CD14-positive monocyte (primary cell): ENCODE measurements at regions not wholly inside any gene's neighbourhood (a gene's known extent, or its start where the extent isn't known, plus 50 kb on each side); places are given as distances from the start of the nearest gene placed in this dataset.
"Not testable (repeated sequence)": the region's sequence is repeated elsewhere in the genome, so short reads cannot be mapped to it uniquely, and the experiment has no call there.

ENCODE experiments used
- DNase-seq, 3 donors: peaks; one replicate each; pipeline ENCODE4 v3.0.0-alpha.2; 2011 to 2022
- H2AFZ ChIP-seq: 2 replicates; pipeline ENCODE4 v1.6.0; 2012; ENCODE audit warnings: mild to moderate bottlenecking, low read depth, low read length, inconsistent platforms; ENCODE audit not compliant: insufficient read depth, poor library complexity, severe bottlenecking
- H3K27ac ChIP-seq, 2 donors: 1 replicate in 1 of 2; 2 replicates in 1 of 2; pipeline ENCODE4 v1.5.1; 2012 to 2013; ENCODE audit warnings: low read length in 2 of 2, control low read depth in 1 of 2, inconsistent platforms in 1 of 2, low read depth in 1 of 2, mild to moderate bottlenecking in 1 of 2
- H3K27me3 ChIP-seq, 2 donors: one replicate each; pipeline versions ENCODE4 v1.6.0 to v1.6.1; 2011 to 2013; ENCODE audit warnings: low read length in 2 of 2; ENCODE audit not compliant: control insufficient read depth in 2 of 2, insufficient read depth in 2 of 2
- H3K36me3 ChIP-seq, 2 donors: replicated peaks in 1 of 2; 1 replicate in 1 of 2; 2 replicates in 1 of 2; pipeline versions ENCODE4 v1.5.1 to v1.6.1; 2012 to 2013; ENCODE audit warnings: low read length in 2 of 2, control low read depth in 1 of 2, inconsistent platforms in 1 of 2, mild to moderate bottlenecking in 1 of 2; ENCODE audit not compliant: insufficient read depth in 2 of 2, control insufficient read depth in 1 of 2
- H3K4me1 ChIP-seq, 2 donors: 1 replicate in 1 of 2; 2 replicates in 1 of 2; pipeline versions ENCODE4 v1.5.1 to v1.6.1; 2012 to 2013; ENCODE audit warnings: low read length in 2 of 2, control low read depth in 1 of 2, inconsistent platforms in 1 of 2, mild to moderate bottlenecking in 1 of 2, moderate library complexity in 1 of 2; ENCODE audit not compliant: insufficient read depth in 2 of 2, control insufficient read depth in 1 of 2
- H3K4me2 ChIP-seq: replicated peaks from 2 replicates; pipeline ENCODE3; 2012; ENCODE audit warnings: low read length, moderate library complexity, mild to moderate bottlenecking; ENCODE audit not compliant: poor library complexity, severe bottlenecking; ENCODE audit errors: extremely low read depth
- H3K4me3 ChIP-seq, 3 experiments: fragments of 200-600 bp in 1 of 3; sonication (generic) in 1 of 3; replicated peaks in 1 of 3; 1 replicate in 2 of 3; 2 replicates in 1 of 3; pipeline ENCODE4 v1.5.1; 2011 to 2013; ENCODE audit warnings: low read length in 3 of 3, mild to moderate bottlenecking in 3 of 3, control low read depth in 2 of 3, low read depth in 2 of 3, inconsistent platforms in 1 of 3, moderate library complexity in 1 of 3
- H3K79me2 ChIP-seq: 2 replicates; pipeline ENCODE4 v1.6.0; 2012; ENCODE audit warnings: mild to moderate bottlenecking, control low read depth, inconsistent platforms, low read length, moderate library complexity; ENCODE audit not compliant: insufficient read depth
- H3K9ac ChIP-seq: 2 replicates; pipeline ENCODE4 v1.6.0; 2017; ENCODE audit warnings: low read length, mild to moderate bottlenecking; ENCODE audit not compliant: insufficient read depth, poor library complexity, severe bottlenecking
- H3K9me3 ChIP-seq, 2 donors: replicated peaks in 1 of 2; 1 replicate in 1 of 2; 2 replicates in 1 of 2; pipeline versions ENCODE4 v1.5.1 to v1.6.1; 2012 to 2013; ENCODE audit warnings: low read length in 2 of 2, control low read depth in 1 of 2; ENCODE audit not compliant: control insufficient read depth in 1 of 2, insufficient read depth in 1 of 2
- H4K20me1 ChIP-seq: 2 replicates; pipeline ENCODE4 v1.6.0; 2012; ENCODE audit warnings: mild to moderate bottlenecking, low read length, control low read depth, moderate library complexity; ENCODE audit not compliant: insufficient read depth
- H3K27ac Mint-ChIP-seq, 7 donors: one replicate each; pipeline ENCODE4 v1.8.0; 2020; ENCODE audit warnings: mild to moderate bottlenecking in 7 of 7, mixed read lengths in 7 of 7, moderate library complexity in 6 of 7, inconsistent platforms in 2 of 7
- H3K27me3 Mint-ChIP-seq, 3 donors: one replicate each; pipeline ENCODE4 v1.8.0; 2021 to 2022; ENCODE audit warnings: low read depth in 3 of 3, mild to moderate bottlenecking in 3 of 3, mixed read lengths in 3 of 3, moderate library complexity in 3 of 3, inconsistent platforms in 1 of 3
- H3K36me3 Mint-ChIP-seq, 2 donors: one replicate each; pipeline ENCODE4 v1.8.0; 2020; ENCODE audit warnings: mixed read lengths in 2 of 2, inconsistent platforms in 1 of 2, mild to moderate bottlenecking in 1 of 2
- H3K4me1 Mint-ChIP-seq: one replicate; pipeline ENCODE4 v1.8.0; 2020; ENCODE audit warnings: mild to moderate bottlenecking, mixed read lengths
- H3K4me3 Mint-ChIP-seq, 2 donors: one replicate each; pipeline ENCODE4 v1.8.0; 2020; ENCODE audit warnings: mild to moderate bottlenecking in 2 of 2, mixed read lengths in 2 of 2, moderate library complexity in 1 of 2
- H3K9me3 Mint-ChIP-seq, 7 donors: one replicate each; pipeline ENCODE4 v1.8.0; 2020 to 2022; ENCODE audit warnings: mixed read lengths in 7 of 7, mild to moderate bottlenecking in 6 of 7, moderate library complexity in 6 of 7, inconsistent platforms in 2 of 7
- WGBS: methylation state at CpG from one replicate; pipeline ENCODE4 v1.1.5; 2013; ENCODE audit warnings: missing lambda C conversion rate; ENCODE audit not compliant: insufficient coverage; 5-methylcytosine and 5-hydroxymethylcytosine counted together
- intact Hi-C, 2 donors: fragments of 100-400 bp; cut with micrococcal nuclease; formaldehyde crosslinking; loops; one replicate each; pipeline versions ENCODE4 v1.15.0 to v1.15.1; 2023
- TF ChIP-seq, protein P1 (sequence below): fragments of 200-600 bp; IDR thresholded peaks from one replicate; pipeline ENCODE4 v1.8.0; 2022; ENCODE audit warnings: antibody characterized with exemption, mild to moderate bottlenecking

DNA sequence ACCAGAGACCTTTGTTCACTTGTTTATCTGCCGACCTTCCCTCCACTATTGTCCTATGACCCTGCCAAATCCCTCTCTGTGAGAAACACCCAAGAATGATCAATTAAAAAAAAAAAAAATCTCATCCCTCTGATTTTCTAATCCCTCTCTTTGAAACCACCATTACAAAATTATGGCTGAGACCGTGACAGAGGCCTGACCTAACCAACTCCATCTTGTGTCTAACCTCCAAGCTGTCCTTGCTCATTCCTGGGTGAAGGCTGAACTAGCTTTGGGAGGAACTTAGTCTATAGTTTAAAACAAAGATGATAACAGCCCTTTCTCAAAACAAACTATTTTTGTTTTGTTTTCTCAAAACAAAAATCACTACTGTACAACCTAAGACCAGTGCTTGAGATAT, 474.5 kb downstream of the TMEM114 start:
- Mint-ChIP-seq H3K9me3 (peaks cover 12 to 33% (median 24%) of the 10 kb centered on the region in 7 donors), H3K27me3 (peaks cover 0 to 1% (median 0%) of the 10 kb centered on the region in 3 donors), H3K36me3 (no peaks in the 10 kb centered on the region), H3K4me3 (no peak overlapping the region), H3K4me1 (no peaks in the 10 kb centered on the region), H3K27ac (no peak overlapping the region)
- H3K4me2 ChIP-seq = no peak overlapping the region
- no peak for DNase-seq
- peaks cover 11 to 40% of the 10 kb centered on the region in 2 donors for H3K9me3 ChIP-seq
- intact Hi-C loops = no loop called here
- WGBS = 86% methylated on average over 1 of the region's 2 CpGs
- TF ChIP-seq, protein P1, sequence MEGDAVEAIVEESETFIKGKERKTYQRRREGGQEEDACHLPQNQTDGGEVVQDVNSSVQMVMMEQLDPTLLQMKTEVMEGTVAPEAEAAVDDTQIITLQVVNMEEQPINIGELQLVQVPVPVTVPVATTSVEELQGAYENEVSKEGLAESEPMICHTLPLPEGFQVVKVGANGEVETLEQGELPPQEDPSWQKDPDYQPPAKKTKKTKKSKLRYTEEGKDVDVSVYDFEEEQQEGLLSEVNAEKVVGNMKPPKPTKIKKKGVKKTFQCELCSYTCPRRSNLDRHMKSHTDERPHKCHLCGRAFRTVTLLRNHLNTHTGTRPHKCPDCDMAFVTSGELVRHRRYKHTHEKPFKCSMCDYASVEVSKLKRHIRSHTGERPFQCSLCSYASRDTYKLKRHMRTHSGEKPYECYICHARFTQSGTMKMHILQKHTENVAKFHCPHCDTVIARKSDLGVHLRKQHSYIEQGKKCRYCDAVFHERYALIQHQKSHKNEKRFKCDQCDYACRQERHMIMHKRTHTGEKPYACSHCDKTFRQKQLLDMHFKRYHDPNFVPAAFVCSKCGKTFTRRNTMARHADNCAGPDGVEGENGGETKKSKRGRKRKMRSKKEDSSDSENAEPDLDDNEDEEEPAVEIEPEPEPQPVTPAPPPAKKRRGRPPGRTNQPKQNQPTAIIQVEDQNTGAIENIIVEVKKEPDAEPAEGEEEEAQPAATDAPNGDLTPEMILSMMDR = no peak
- no peaks in the 10 kb centered on the region for H3K79me2 ChIP-seq
- no peak overlapping the region for H2AFZ ChIP-seq
- H4K20me1 ChIP-seq = no peaks in the 10 kb centered on the region
- no peaks in the 10 kb centered on the region for H3K27me3 ChIP-seq
- H3K27ac ChIP-seq = no peak overlapping the region
- H3K36me3 ChIP-seq = no peaks in the 10 kb centered on the region
- H3K9ac ChIP-seq = no peak overlapping the region
- H3K4me3 ChIP-seq = no peak overlapping the region
- no peaks in the 10 kb centered on the region for H3K4me1 ChIP-seq

DNA sequence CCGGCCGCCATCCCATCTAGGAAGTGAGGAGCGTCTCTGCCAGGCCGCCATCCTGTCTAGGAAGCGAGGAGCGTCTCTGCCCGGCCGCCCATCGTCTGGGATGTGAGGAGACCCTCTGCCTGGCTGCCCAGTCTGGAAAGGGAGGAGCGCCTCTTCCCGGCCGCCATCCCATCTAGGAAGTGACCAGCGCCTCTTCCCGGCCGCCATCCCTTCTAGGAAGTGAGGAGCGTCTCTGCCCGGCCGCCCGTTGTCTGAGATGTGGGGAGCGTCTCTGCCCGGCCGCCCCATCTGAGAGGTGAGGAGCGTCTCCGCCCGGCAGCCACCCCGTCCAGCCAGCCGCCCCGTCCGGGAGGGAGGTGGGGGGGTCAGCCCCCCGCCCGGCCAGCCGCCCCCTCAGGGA, 475.4 kb downstream of the TMEM114 start:
- DNase-seq, H4K20me1 ChIP-seq, H3K27ac ChIP-seq, H3K27me3 ChIP-seq, H3K9ac ChIP-seq, H3K79me2 ChIP-seq, H3K36me3 Mint-ChIP-seq, H3K27ac Mint-ChIP-seq, H3K27me3 Mint-ChIP-seq, H3K4me2 ChIP-seq, H3K4me3 ChIP-seq, H3K4me1 ChIP-seq, H3K4me1 Mint-ChIP-seq, H2AFZ ChIP-seq, H3K36me3 ChIP-seq, intact Hi-C loops, H3K4me3 Mint-ChIP-seq: not testable (repeated sequence)
- 96% methylated on average over 15 of the region's 32 CpGs for WGBS
- peaks cover 11 to 39% of the 10 kb centered on the region in 2 donors for H3K9me3 ChIP-seq
- H3K9me3 Mint-ChIP-seq = peaks cover 12 to 33% (median 27%) of the 10 kb centered on the region in 7 donors
